Breast epithelium (tissue), 4 donors: ENCODE measurements at regions not wholly inside any gene's neighbourhood (a gene's known extent, or its start where the extent isn't known, plus 50 kb on each side); places are given as distances from the start of the nearest gene placed in this dataset.

Source experiments
- DNase-seq, 2 donors: peaks; one replicate each; pipeline ENCODE4 v3.0.0-alpha.2; 2019; ENCODE audit warnings: low spot score in 2 of 2
- H3K27ac ChIP-seq, 2 donors: fragments of 200-600 bp; sonication (generic) in 1 of 2; one replicate each; pipeline ENCODE4 v1.5.1; 2016 to 2019; ENCODE audit warnings: mild to moderate bottlenecking in 1 of 2
- H3K27me3 ChIP-seq, 2 donors: fragments of 200-600 bp; sonication (generic) in 1 of 2; one replicate each; pipeline versions ENCODE4 v1.5.1 to v1.6.0; 2017 to 2019; ENCODE audit warnings: control low read depth in 1 of 2, mild to moderate bottlenecking in 1 of 2
- H3K36me3 ChIP-seq: fragments of 200-600 bp; one replicate; pipeline ENCODE4 v1.5.1; 2019
- H3K4me1 ChIP-seq, 2 donors: fragments of 200-600 bp; sonication (generic); one replicate each; pipeline ENCODE4 v1.5.1; 2016 to 2019; ENCODE audit warnings: control low read depth in 1 of 2
- H3K4me3 ChIP-seq, 3 donors: fragments of 200-600 bp; sonication (generic); 1 replicate in 2 of 3; 2 replicates in 1 of 3; pipeline ENCODE4 v1.5.1; 2016 to 2019; ENCODE audit warnings: mild to moderate bottlenecking in 3 of 3, moderate library complexity in 2 of 3
- H3K9me3 ChIP-seq, 2 donors: fragments of 200-600 bp; sonication (generic) in 1 of 2; one replicate each; pipeline ENCODE4 v1.5.1; 2016 to 2019; ENCODE audit warnings: control low read depth in 1 of 2
- POLR2A ChIP-seq: fragments of 450-650 bp; IDR thresholded peaks from one replicate; pipeline ENCODE4 v1.6.1; 2016; ENCODE audit warnings: antibody characterized with exemption, mild to moderate bottlenecking, moderate library complexity
- POLR2AphosphoS5 ChIP-seq, 3 donors: sonication (generic); formaldehyde crosslinking; IDR thresholded peaks; one replicate each; pipeline ENCODE4 v1.6.1; 2017; ENCODE audit warnings: antibody characterized with exemption in 3 of 3
- intact Hi-C: fragments of 100-400 bp; cut with DNase I; formaldehyde crosslinking; loops from one replicate; pipeline ENCODE4 v1.15.1; 2023; ENCODE audit warnings: low total_unique reads
- TF ChIP-seq, protein P1 (sequence below), 3 donors: fragments of 450-650 bp; IDR thresholded peaks; one replicate each; pipeline ENCODE4 v1.5.1; 2016 to 2017; ENCODE audit warnings: antibody characterized with exemption in 3 of 3, mild to moderate bottlenecking in 3 of 3, moderate library complexity in 3 of 3

DNA sequence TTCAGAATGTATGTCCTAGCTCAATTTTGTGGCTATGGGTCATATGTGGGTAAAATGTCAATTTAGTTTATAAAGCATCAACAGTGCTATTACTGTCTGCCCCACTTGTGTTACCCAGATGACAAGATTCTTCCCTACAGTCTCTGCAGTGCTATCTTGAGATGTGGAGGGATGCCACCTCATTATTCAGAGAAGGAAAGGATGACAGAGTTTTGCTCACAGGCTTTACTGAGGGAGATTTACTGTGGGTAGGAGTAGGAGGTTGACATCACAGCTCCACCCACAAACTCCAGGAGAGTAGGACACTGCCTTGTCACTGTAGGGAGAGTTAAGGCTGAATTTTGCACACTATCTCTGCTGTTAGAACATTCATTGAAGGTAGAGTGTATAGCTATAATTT, 359.3 kb downstream of the HTR1A start:
- Histone ChIP-seq H3K4me3 (no peak overlapping the region), H3K27me3 (no peaks in the 10 kb centered on the region), H3K9me3 (peaks cover 0 to 7% of the 10 kb centered on the region in 2 donors), H3K4me1 (no peaks in the 10 kb centered on the region), H3K36me3 (no peaks in the 10 kb centered on the region), H3K27ac (no peak overlapping the region)
- TF ChIP-seq POLR2AphosphoS5 (IDR thresholded peaks at IDR 0.05) (no peak), POLR2A (no peak)
- TF ChIP-seq, protein P1, sequence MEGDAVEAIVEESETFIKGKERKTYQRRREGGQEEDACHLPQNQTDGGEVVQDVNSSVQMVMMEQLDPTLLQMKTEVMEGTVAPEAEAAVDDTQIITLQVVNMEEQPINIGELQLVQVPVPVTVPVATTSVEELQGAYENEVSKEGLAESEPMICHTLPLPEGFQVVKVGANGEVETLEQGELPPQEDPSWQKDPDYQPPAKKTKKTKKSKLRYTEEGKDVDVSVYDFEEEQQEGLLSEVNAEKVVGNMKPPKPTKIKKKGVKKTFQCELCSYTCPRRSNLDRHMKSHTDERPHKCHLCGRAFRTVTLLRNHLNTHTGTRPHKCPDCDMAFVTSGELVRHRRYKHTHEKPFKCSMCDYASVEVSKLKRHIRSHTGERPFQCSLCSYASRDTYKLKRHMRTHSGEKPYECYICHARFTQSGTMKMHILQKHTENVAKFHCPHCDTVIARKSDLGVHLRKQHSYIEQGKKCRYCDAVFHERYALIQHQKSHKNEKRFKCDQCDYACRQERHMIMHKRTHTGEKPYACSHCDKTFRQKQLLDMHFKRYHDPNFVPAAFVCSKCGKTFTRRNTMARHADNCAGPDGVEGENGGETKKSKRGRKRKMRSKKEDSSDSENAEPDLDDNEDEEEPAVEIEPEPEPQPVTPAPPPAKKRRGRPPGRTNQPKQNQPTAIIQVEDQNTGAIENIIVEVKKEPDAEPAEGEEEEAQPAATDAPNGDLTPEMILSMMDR (IDR thresholded peaks at IDR 0.05): no peak
- DNase-seq: no peak
- intact Hi-C loops: no loop called here

DNA sequence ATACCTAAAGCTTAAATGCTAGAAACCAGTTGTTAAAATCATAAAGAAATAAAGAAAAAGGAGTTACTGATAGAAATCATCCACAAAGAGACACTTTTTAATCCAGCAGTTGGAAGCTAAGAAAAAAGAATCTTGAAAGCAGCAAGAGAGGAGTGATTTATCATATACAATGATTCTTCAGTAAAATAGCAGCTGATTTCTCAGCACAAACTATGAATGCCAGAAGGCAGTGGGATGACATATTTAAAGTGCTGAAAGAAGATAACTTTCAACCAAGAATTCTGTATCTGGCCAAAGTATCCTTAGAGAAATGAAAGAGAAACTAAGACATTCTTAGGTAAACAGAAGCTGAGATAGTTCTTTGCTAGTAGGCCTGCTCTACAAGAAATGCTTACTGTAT, 366.0 kb downstream of the HTR1A start:
- intact Hi-C loops: no loop called here

DNA sequence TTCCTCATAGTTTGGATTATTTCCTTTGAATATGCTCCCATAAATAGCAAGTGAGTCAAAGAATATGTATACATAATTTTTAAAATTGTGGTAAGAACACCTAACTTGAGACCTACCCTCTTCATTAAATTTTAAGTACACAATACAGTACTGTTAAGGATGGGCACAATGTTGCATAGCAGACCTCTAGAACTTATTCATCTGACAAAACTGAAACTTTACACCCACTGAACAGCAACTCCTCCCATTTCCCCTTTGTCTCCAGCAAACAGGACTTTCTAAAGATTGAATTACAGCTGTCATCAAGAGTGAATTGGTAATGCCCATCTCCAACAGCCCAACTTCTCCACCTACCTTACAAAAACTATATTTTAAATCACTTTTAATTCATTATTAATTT, 388.9 kb downstream of the HTR1A start:
- Histone ChIP-seq H3K4me1 (no peaks in the 10 kb centered on the region), H3K27ac (no peak overlapping the region), H3K27me3 (no peaks in the 10 kb centered on the region), H3K9me3 (peaks cover 0 to 9% of the 10 kb centered on the region in 2 donors), H3K36me3 (no peaks in the 10 kb centered on the region), H3K4me3 (no peak overlapping the region)
- intact Hi-C loops: no loop called here
- TF ChIP-seq POLR2AphosphoS5 (IDR thresholded peaks at IDR 0.05): no peak
- no peak for TF ChIP-seq POLR2A
- TF ChIP-seq, protein P1 (IDR thresholded peaks at IDR 0.05): no peak
- DNase-seq: no peak

More for the DNA sequence above, 366.0 kb downstream of the HTR1A start:
- H3K9me3 ChIP-seq: peaks cover 0 to 11% of the 10 kb centered on the region in 2 donors
- H3K27ac ChIP-seq: no peak overlapping the region
- no peaks in the 10 kb centered on the region for H3K4me1 ChIP-seq
- H3K36me3 ChIP-seq: no peaks in the 10 kb centered on the region
- DNase-seq: no peak
- H3K27me3 ChIP-seq: no peaks in the 10 kb centered on the region
- TF ChIP-seq, protein P1 (IDR thresholded peaks at IDR 0.05): no peak
- TF ChIP-seq POLR2A: no peak
- TF ChIP-seq POLR2AphosphoS5 (IDR thresholded peaks at IDR 0.05): no peak
- no peak overlapping the region for H3K4me3 ChIP-seq

DNA sequence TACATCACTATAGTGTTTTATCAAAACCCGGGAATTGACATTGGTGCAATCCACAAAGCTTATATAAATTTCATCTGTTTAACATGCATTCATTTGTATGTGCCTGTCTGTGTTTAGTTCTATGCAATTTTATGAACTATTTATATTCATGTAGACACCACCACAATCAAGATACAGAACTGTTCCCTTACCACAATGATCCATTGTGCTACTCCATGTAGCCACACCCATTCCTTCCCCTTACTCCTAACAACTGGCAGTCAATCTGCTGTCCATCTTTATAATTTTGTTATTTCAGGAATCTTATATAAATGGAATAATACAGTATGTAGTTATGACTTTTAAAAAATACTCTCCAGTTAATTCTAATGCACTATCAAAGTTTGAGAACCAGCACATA, 389.5 kb downstream of the HTR1A start:
- TF ChIP-seq POLR2A: no peak
- TF ChIP-seq, protein P1 (IDR thresholded peaks at IDR 0.05): no peak
- no peak for TF ChIP-seq POLR2AphosphoS5 (IDR thresholded peaks at IDR 0.05)
- Histone ChIP-seq H3K27me3 (no peaks in the 10 kb centered on the region), H3K27ac (no peak overlapping the region), H3K9me3 (peaks cover 0 to 9% of the 10 kb centered on the region in 2 donors), H3K4me1 (no peaks in the 10 kb centered on the region), H3K36me3 (no peaks in the 10 kb centered on the region), H3K4me3 (no peak overlapping the region)
- DNase-seq: no peak
- intact Hi-C loops: no loop called here

DNA sequence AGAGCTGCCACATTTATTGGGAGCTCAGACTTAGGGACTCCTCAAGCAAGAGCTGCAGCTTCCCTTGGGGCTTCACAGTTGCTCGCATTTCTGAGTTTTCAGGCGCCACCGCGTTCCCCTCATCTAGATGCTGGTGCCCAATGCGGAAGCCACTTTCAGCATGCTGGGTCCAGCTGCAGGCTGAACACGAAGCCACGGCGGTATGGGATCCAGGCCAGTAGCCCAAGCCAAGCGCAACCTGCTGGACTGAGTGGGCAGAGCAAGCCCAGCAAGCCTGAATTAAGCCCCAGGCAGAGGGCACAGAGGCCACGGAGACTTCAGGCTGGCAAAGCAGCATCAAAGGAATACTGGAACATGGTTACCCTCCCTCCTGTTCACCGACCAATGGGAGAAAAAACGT, 391.5 kb downstream of the HTR1A start:
- no peak for DNase-seq
- TF ChIP-seq POLR2AphosphoS5 (IDR thresholded peaks at IDR 0.05) (no peak), POLR2A (no peak)
- TF ChIP-seq, protein P1 (IDR thresholded peaks at IDR 0.05): no peak
- Histone ChIP-seq H3K27me3 (no peaks in the 10 kb centered on the region), H3K36me3 (no peaks in the 10 kb centered on the region), H3K27ac (no peak overlapping the region), H3K4me3 (no peak overlapping the region), H3K4me1 (no peaks in the 10 kb centered on the region), H3K9me3 (peaks cover 0 to 9% of the 10 kb centered on the region in 2 donors)
- intact Hi-C loops: no loop called here
